ENCODE measurements at regions not wholly inside any gene's neighbourhood (a gene's known extent, or its start where the extent isn't known, plus 50 kb on each side); places are given as distances from the start of the nearest gene placed in this dataset.

- DNase-seq (ENCODE audit: low read depth): no peak
Measured at GRCh38 chr17:56096026-56096810, 57.1 kb upstream of the ANKFN1 start.

DNA sequence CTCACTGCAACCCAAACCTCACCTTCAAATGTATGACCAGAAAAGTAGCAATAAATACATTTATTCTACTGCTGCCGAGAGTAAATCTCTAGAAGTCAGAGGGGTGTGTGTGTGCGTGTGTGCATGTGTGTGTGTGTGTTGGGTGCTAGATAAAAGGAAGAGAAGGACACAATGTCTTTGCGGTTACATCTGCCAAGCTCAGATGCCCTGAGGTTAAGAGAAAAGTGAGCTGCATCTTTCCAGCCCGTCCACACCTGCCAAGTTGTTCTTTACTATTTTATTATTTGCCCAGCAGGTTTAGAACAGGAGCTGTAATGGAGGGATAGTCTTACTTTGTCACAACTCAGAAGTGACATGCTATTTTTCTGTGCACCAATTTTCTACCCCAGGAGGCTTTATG lies 54.5 kb upstream of the ANKFN1 start:
- no peak for DNase-seq (ENCODE audit: low read depth)

- DNase-seq (ENCODE audit: low read depth): no peak
Measured at GRCh38 chr17:56099649-56100048, 53.6 kb upstream of the ANKFN1 start.
